ENCODE measurements at regions not wholly inside any gene's neighbourhood (a gene's known extent, or its start where the extent isn't known, plus 50 kb on each side); places are given as distances from the start of the nearest gene placed in this dataset.

- TF ChIP-seq EP300 (IDR thresholded peaks at IDR 0.05), result no peak
- no peak for TF ChIP-seq CTCF (IDR thresholded peaks at IDR 0.05)
These were observed 393.4 kb downstream of the HACE1 start for GRCh38 chr6:104466306-104466705.

All from tibial nerve (tissue), 4 donors.